ENCODE measurements at regions not wholly inside any gene's neighbourhood (a gene's known extent, or its start where the extent isn't known, plus 50 kb on each side); places are given as distances from the start of the nearest gene placed in this dataset.

GRCh38 chr2:129118296-129118695 lies 799.6 kb upstream of the HS6ST1 start:
- DNase-seq (ENCODE audit: low read depth in 2 of 2) = no peak

- DNase-seq (ENCODE audit: low read depth in 2 of 2) = no peak
Observed at GRCh38 chr2:129129087-129129486, 810.4 kb upstream of the HS6ST1 start.

- no peak for DNase-seq (ENCODE audit: low read depth in 2 of 2)
Observed at GRCh38 chr2:129133692-129134641, 815.3 kb upstream of the HS6ST1 start.

GRCh38 chr2:129135017-129135416 lies 816.3 kb upstream of the HS6ST1 start:
- no peak for DNase-seq (ENCODE audit: low read depth in 2 of 2)

DNA sequence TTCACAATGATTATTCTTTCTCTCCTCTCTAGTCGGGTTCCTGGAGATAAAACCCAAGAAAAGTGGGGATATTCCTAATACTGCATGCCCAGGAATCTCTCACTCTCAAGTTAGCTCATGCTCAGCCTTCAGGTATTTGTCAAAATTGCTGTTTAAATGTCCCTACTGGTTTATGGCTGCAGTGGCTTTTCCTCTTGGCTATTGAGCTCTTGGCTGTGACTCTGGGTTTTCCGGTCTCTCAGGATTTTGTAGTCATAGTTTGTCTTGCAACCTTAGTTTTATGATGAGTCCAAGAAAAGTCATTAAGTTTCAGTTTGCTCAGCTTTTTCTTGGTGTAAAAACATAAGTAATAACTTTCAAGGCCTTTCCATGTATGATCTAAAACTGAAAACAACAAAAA lies 820.7 kb upstream of the HS6ST1 start:
- no peak for DNase-seq (ENCODE audit: low read depth in 2 of 2)

DNA sequence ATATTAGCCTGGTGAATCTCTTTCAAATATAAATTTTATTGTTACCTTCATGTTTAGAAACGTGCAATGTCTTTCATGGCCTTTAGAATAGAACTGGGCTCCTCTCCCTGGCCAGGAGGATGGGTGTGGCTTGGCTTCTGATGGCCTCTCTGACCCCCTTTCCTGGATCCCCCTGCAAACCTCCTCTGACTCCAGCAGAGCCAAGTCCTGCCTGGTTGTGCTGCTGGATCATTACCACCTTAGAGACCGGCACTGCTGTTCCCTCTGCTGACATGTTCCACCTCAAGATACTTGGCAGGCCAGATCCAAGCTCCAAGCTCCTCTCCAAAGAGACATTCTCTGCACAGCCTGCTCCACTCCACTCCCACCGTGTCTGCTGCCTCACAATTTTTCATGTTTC lies 823.8 kb upstream of the HS6ST1 start:
- no peak for DNase-seq (ENCODE audit: low read depth in 2 of 2)

GRCh38 chr2:129144082-129144791 lies 825.6 kb upstream of the HS6ST1 start:
- DNase-seq (ENCODE audit: low read depth in 2 of 2) = no peak

DNA sequence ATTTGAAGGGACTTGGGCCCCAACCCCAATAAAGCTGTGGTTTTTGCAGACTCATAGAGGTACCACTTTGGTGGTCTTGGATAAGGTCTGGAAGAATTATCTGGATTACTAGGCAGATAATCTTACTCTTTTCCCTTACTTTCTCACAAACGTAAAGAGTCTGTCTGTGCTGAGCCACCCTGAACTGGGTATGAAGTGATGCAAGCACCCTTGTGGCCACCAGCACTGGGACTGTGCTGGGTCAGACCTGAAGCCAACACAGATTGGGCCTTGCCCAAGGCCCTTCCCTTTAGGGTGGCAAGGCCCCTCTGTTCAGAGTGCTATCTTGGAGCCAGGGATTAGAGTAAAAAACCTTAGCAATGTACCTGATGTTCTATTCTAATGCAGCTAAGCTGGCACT lies 827.0 kb upstream of the RAB6C start:
- no peak for DNase-seq (ENCODE audit: low read depth in 2 of 2)

DNA sequence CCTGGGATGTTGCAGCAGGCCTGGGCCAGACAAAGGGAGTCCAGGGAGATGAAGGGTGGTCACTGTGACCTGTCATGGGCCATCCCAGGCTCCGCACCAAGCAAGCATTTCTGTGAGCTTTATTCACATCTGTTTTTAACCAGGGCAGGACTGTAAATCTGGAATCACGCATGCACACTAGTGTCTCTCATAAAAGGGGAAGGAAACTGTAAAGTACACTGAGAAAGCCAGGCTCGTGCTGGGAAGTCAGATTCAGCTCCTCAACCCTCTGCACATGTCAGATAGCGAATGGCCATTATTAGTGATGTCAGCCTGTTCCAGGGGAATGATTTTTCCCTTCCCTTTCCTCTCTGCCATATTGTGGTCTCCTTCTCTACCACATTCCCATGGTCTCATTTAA lies 818.6 kb upstream of the RAB6C start:
- no peak for DNase-seq (ENCODE audit: low read depth in 2 of 2)

DNA sequence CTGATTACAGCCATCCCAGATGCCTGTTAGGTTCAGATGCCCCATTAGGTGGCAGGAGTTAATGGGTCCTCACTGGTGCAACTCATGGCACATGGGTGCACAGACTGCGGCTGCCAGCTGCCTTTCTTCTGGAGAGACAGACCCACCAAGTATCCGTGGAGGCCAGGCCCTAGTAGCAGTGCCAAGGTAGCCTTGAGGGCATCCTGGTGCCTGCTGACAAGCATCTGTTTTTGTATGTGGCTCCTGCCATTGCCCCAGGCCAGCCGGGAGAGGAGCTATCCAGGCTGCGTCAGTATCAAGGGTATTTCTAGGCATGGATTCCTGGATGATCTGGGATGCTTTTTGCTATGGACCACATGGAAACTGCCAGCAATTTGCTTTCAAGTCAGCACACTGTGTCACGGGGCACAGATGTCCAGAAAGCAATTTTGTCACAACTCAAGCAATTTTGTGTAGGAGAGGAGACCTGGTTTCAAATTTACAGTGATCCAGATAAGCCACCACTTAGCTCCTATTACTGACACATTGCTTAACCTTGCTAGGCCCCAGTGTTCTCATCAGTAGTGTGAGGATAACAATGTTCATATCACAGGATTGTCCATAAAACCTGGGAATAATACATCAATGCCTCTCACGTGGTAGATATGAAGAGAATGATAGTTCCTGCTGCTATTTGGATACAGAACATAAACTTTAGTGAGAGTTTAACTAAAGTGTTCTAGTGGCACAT lies 815.1 kb upstream of the RAB6C start:
- no peak for DNase-seq (ENCODE audit: low read depth in 2 of 2)

DNA sequence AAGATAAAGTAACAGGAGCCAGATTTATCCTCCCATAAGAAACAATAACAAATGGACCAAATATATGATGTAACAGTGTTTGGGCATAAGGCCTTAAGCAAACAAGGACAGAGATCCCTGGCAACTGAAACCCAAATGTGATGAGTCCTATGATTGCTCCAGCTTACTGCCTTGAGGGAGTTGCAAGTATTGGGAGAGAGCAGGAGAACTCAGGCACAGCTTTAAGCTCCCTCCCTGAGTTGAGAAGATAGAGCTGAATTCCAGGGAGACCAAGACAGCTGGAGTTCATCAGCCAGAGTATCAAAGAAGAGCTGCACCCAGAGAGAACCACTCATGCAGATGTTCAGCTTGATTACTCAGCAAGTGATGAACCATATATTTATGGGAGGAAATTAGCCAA lies 814.5 kb upstream of the RAB6C start:
- no peak for DNase-seq (ENCODE audit: low read depth in 2 of 2)

DNA sequence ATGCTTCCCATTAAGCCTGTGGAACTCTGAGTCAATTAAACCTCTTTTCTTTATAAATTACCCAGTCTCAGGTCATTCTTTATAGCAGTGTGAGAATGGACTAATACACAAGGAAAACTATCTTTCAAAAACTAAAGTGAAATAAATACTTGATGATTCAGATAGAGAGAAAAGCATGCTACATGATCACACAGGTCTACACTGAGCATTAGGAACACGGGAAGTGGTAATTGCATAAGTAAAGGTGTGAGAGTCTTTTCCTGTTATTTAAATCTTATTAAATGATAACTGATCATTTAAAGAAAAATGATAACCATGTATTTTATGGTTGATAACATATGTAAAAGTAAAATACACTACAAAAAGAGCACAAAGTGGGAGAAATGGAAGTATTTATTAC lies 812.0 kb upstream of the RAB6C start:
- no peak for DNase-seq (ENCODE audit: low read depth in 2 of 2)

GRCh38 chr2:129170570-129170969 lies 808.9 kb upstream of the RAB6C start:
- no peak for DNase-seq (ENCODE audit: low read depth in 2 of 2)

DNA sequence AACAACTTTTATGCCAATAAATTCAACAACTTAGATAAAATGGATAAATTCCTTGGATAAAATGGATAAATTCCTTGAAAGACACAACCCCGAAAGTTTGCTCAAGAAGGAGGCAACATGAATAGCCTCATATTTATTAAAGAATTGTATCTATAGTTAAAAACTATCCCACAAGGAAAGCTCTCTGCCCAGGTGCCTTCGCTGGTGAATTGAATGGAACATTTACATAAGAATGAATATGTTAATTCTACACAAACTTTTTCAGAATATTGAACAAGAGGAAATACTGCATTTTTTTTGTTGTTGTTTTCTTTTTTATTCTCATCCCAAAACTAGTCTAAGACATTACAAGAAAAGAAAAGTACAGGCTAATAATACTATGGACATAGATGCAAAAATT lies 805.3 kb upstream of the RAB6C start:
- no peak for DNase-seq (ENCODE audit: low read depth in 2 of 2)

GRCh38 chr2:129175051-129175450 lies 804.4 kb upstream of the RAB6C start:
- no peak for DNase-seq (ENCODE audit: low read depth in 2 of 2)

- no peak for DNase-seq (ENCODE audit: low read depth in 2 of 2)
Observed at GRCh38 chr2:129176375-129176774, 803.1 kb upstream of the RAB6C start.

DNA sequence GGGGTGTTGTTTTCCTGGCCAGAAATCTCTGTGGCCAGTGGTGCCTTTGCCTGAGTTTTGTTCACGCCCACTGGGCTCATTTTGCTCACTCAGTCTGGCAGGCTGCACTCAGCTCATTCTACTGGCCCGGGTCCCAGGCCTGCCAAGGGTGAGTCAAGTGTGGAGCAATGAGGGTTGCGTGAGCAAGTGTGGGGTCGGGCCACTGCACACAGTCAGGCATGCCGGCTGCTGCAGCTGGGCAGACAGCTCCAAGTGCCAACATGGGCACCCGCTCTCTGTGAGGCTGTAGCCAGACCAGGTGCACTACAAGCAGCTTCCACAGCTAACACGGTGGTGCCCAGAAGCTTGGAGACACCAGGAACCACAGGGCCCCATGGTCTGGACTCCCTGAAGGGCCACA lies 801.1 kb upstream of the RAB6C start:
- DNase-seq (ENCODE audit: low read depth in 2 of 2) = no peak

DNA sequence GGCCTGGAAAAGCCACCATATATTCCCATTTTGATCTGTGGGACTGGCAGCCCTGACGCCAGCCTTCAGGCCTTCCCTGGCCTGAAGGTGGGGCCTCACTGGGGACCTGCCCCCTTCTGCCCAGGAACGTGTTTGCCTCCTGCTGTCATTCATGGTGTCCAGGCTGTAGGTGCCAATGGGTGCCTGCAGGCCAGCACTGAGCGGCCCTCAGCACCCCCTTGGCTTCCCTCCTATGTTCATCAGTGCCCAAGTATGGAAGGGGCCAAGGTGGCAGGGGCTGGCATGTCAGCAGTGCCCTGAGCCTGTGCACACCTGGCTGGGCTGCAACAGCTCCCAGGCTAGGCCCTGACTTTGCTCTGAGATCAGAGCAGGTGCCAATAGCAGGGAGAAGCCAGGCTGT lies 800.3 kb upstream of the RAB6C start:
- DNase-seq (ENCODE audit: low read depth in 2 of 2) = no peak

GRCh38 chr2:129180124-129180716 lies 799.2 kb upstream of the RAB6C start:
- no peak for DNase-seq (ENCODE audit: low read depth in 2 of 2)

GRCh38 chr2:129181433-129181832 lies 798.0 kb upstream of the RAB6C start:
- DNase-seq (ENCODE audit: low read depth in 2 of 2) = no peak

DNA sequence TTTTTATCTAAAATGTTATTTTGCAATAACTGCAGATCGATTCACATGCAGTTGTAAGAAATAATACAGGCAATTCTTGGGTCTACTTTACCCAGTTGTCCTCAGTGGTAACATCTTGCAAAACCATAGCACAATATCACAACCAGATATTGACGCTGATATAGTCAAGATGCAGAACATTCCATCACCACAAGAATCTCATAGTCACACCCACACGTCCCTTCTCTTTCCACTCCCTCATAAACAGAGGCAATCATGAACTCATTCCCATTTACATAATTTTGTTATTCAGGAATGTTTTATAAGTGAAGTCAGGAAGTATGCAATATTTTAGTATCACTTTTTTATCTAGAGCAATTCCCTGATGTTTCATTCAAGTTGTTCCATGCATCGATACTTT lies 797.5 kb upstream of the RAB6C start:
- DNase-seq (ENCODE audit: low read depth in 2 of 2) = no peak

- no peak for DNase-seq (ENCODE audit: low read depth in 2 of 2)
Observed at GRCh38 chr2:129187343-129187742, 792.1 kb upstream of the RAB6C start.

All from stimulated activated CD8-positive, alpha-beta memory T cell treated with anti-CD3 and anti-CD28 coated beads, Interleukin-2, amount 100 ng/mL, for 1 hour (primary cell).